ENCODE measurements at regions not wholly inside any gene's neighbourhood (a gene's known extent, or its start where the extent isn't known, plus 50 kb on each side); places are given as distances from the start of the nearest gene placed in this dataset.

- no peak overlapping the region for H2BK15ac ChIP-seq (ENCODE audit: low read depth, low read length)
- H3K36me3 ChIP-seq (ENCODE audit: control insufficient read depth, insufficient read depth, low read length) = no peaks in the 10 kb centered on the region
- no peak overlapping the region for H2AK5ac ChIP-seq (ENCODE audit: low read depth, low read length)
- WGBS, 2 experiments (ENCODE audit: extremely low coverage in 2 of 2, insufficient read length in 1 of 2) = 30% methylated on average over 2 of the region's 6 CpGs; no CpG with 5 or more reads in 1 of the 2 experiments
- no peak overlapping the region for H3K27ac ChIP-seq (ENCODE audit: insufficient read depth, low read length)
- no peak overlapping the region for H2BK120ac ChIP-seq (ENCODE audit: low read depth, low read length)
- H2AFZ ChIP-seq (replicated peaks; ENCODE audit: low read length, poor library complexity) = no peak overlapping the region
- intact Hi-C loops (cut with micrococcal nuclease) (loop anchor here (10.0 kb wide), 1 partner anchor 741 kb away; no protein-coding TSS in a partner anchor), in situ Hi-C loops (cut with MboI; ENCODE audit: low sequenced_read_pairs) (no loop called here), dilution Hi-C loops (cut with HindIII; ENCODE audit: low sequenced_read_pairs, unreplicated experiment) (no loop called here)
- DNase-seq (no peak), ATAC-seq (ENCODE audit: low read depth) (no peak)
- H3K4me3 ChIP-seq (ENCODE audit: insufficient read depth, low read depth, low read length) = no peak overlapping the region
- H3K9ac ChIP-seq (ENCODE audit: low read depth, low read length) = no peak overlapping the region
- H4K20me1 ChIP-seq (ENCODE audit: insufficient read depth, low read length) = no peaks in the 10 kb centered on the region
- ChIA-PET POLR2A (ENCODE audit: unreplicated experiment) (no interaction called here), CTCF (no interaction called here)
- no TSS peak for BruUV-seq (replicated peaks)
- H3K4ac ChIP-seq (ENCODE audit: low read depth, low read length) = no peak overlapping the region
- H4K8ac ChIP-seq (ENCODE audit: low read depth in 2 of 2, low read length in 2 of 2) = no peak overlapping the region
- no peak overlapping the region for H4K5ac ChIP-seq (ENCODE audit: low read depth, low read length)
- H3K23ac ChIP-seq (ENCODE audit: low read depth, low read length) = no peak overlapping the region
- no peak overlapping the region for H3K4me2 ChIP-seq (ENCODE audit: low read depth, low read length)
- no peak overlapping the region for H2AK9ac ChIP-seq (replicated peaks; ENCODE audit: low read depth, low read length, poor library complexity)
- no peaks in the 10 kb centered on the region for H3K27me3 ChIP-seq (ENCODE audit: control insufficient read depth, insufficient read depth, low read length)
- no peaks in the 10 kb centered on the region for H3K4me1 ChIP-seq (ENCODE audit: control insufficient read depth, insufficient read depth, low read length)
- H3K18ac ChIP-seq (ENCODE audit: low read depth, low read length) = no peak overlapping the region
- H2BK5ac ChIP-seq (ENCODE audit: low read depth, low read length, poor library complexity, severe bottlenecking) = no peak overlapping the region
- peaks cover 6% of the 10 kb centered on the region for H3K9me3 ChIP-seq (ENCODE audit: control insufficient read depth, insufficient read depth, low read length)
- no peak overlapping the region for H3K14ac ChIP-seq (replicated peaks; ENCODE audit: low read depth, low read length)
- H3K56ac ChIP-seq (ENCODE audit: extremely low read depth, insufficient read depth, low read length) = no peak overlapping the region
- no peaks in the 10 kb centered on the region for H3K79me1 ChIP-seq (ENCODE audit: low read depth in 1 of 2, low read length in 2 of 2)
- H4K91ac ChIP-seq (ENCODE audit: insufficient read depth, low read depth, low read length) = no peak overlapping the region
- H3K9me1 ChIP-seq (ENCODE audit: insufficient read depth, low read length) = no peaks in the 10 kb centered on the region
- no peak overlapping the region for H2BK20ac ChIP-seq (ENCODE audit: low read depth, low read length)
- TF ChIP-seq MAFK (IDR thresholded peaks at IDR 0.05; ENCODE audit: low read depth, low read length) = no peak
- TF ChIP-seq FOS (IDR thresholded peaks at IDR 0.05; ENCODE audit: low read depth, low read length) = no peak
- TF ChIP-seq CTCF (conservative IDR thresholded peaks at IDR 0.05; ENCODE audit: low read depth, low read length) = no peak
- no peak for TF ChIP-seq MAZ (IDR thresholded peaks at IDR 0.05; ENCODE audit: borderline replicate concordance, low read depth, low read length)
- no peak for TF ChIP-seq USF2 (IDR thresholded peaks at IDR 0.05; ENCODE audit: low read depth, low read length)
- no peak for TF ChIP-seq RFX5 (IDR thresholded peaks at IDR 0.05; ENCODE audit: low read depth, low read length)
- no peak for TF ChIP-seq POLR2A (IDR thresholded peaks at IDR 0.05; ENCODE audit: low read depth, low read length)
- no peak for TF ChIP-seq NFE2L2 (IDR thresholded peaks at IDR 0.05; ENCODE audit: low read depth, low read length)
- TF ChIP-seq CEBPB (IDR thresholded peaks at IDR 0.05; ENCODE audit: low read depth, low read length) = no peak
- TF ChIP-seq SMC3 (IDR thresholded peaks at IDR 0.05; ENCODE audit: low read depth, low read length) = no peak
- TF ChIP-seq RCOR1 (IDR thresholded peaks at IDR 0.05; ENCODE audit: insufficient replicate concordance, low read length) = no peak
- no peak for TF ChIP-seq ELK1 (IDR thresholded peaks at IDR 0.05; ENCODE audit: borderline replicate concordance, low read depth, low read length)
- no peak for TF ChIP-seq CHD1 (IDR thresholded peaks at IDR 0.05; ENCODE audit: low read depth, low read length)
- TF ChIP-seq MXI1 (IDR thresholded peaks at IDR 0.05; ENCODE audit: borderline replicate concordance, low read depth, low read length) = no peak
- TF ChIP-seq RAD21 (IDR thresholded peaks at IDR 0.05; ENCODE audit: low read length) = no peak
Observed at GRCh38 chr3:182565916-182566796, 227.1 kb upstream of the ATP11B start.
